IMR-90 (cell line): ENCODE measurements at regions not wholly inside any gene's neighbourhood (a gene's known extent, or its start where the extent isn't known, plus 50 kb on each side); places are given as distances from the start of the nearest gene placed in this dataset.

Experiments
- ATAC-seq: fragments of 200-7000 bp; cut with Tn5 transposase; 2 replicates; pipeline ENCODE4 v1.9.1; 2020; ENCODE audit warnings: low read depth, mild to moderate bottlenecking, moderate library complexity
- BruUV-seq: library from RNA; stranded (reverse); fragments of 400-500 nt; replicated peaks from 2 replicates; lab custom pipeline; 2021; lab: Mats Ljungman, UMichigan
- CTCF ChIA-PET: fragments of 300-600 bp; formaldehyde crosslinking; extraction: SDS; loops from one replicate; lab custom pipeline; 2021; ENCODE audit warnings: antibody characterized with exemption; lab: Yijun Ruan, JAX
- POLR2A ChIA-PET: fragments of 300-600 bp; sonication (Branson Sonifier 250); formaldehyde crosslinking; loops from one replicate; lab custom pipeline; 2022; ENCODE audit warnings: antibody characterized with exemption; ENCODE audit not compliant: unreplicated experiment; lab: Charles Lee
- DNase-seq: peaks from one replicate; pipeline ENCODE4 v3.0.0; 2013
- H2AFZ ChIP-seq: replicated peaks from 2 replicates; pipeline ENCODE3; 2013; ENCODE audit warnings: low read length, mild to moderate bottlenecking; ENCODE audit not compliant: poor library complexity
- H2AK5ac ChIP-seq: 2 replicates; pipeline ENCODE4 v1.6.1; 2013; ENCODE audit warnings: low read depth, low read length, inconsistent platforms
- H2AK9ac ChIP-seq: replicated peaks from 2 replicates; pipeline ENCODE3; 2013; ENCODE audit warnings: mild to moderate bottlenecking, low read depth, low read length, moderate library complexity; ENCODE audit not compliant: poor library complexity
- H2BK120ac ChIP-seq: 2 replicates; pipeline ENCODE4 v1.6.1; 2013; ENCODE audit warnings: low read depth, low read length, inconsistent platforms
- H2BK15ac ChIP-seq: 3 replicates; pipeline ENCODE4 v1.6.1; 2013; ENCODE audit warnings: low read depth, low read length, inconsistent platforms
- H2BK20ac ChIP-seq: 2 replicates; pipeline ENCODE4 v1.6.1; 2013; ENCODE audit warnings: low read depth, mild to moderate bottlenecking, inconsistent platforms, low read length, moderate library complexity
- H2BK5ac ChIP-seq: 2 replicates; pipeline ENCODE4 v1.6.1; 2013; ENCODE audit warnings: mild to moderate bottlenecking, low read depth, low read length, inconsistent platforms; ENCODE audit not compliant: poor library complexity, severe bottlenecking
- H3K14ac ChIP-seq: replicated peaks from 2 replicates; pipeline ENCODE4 v1.6.1; 2013; ENCODE audit warnings: low read depth, low read length, inconsistent platforms
- H3K18ac ChIP-seq: 2 replicates; pipeline ENCODE4 v1.6.1; 2013; ENCODE audit warnings: low read depth, low read length, control low read depth
- H3K23ac ChIP-seq: 2 replicates; pipeline ENCODE4 v1.6.1; 2013; ENCODE audit warnings: low read depth, low read length, inconsistent platforms
- H3K27ac ChIP-seq: 2 replicates; pipeline ENCODE4 v1.5.1; 2013; ENCODE audit warnings: mild to moderate bottlenecking, control low read depth, low read length; ENCODE audit not compliant: insufficient read depth
- H3K27me3 ChIP-seq: 2 replicates; pipeline ENCODE4 v1.6.1; 2013; ENCODE audit warnings: low read length; ENCODE audit not compliant: control insufficient read depth, insufficient read depth
- H3K36me3 ChIP-seq: 2 replicates; pipeline ENCODE4 v1.6.1; 2013; ENCODE audit warnings: low read length, mixed read lengths; ENCODE audit not compliant: control insufficient read depth, insufficient read depth
- H3K4ac ChIP-seq: 2 replicates; pipeline ENCODE4 v1.6.1; 2013; ENCODE audit warnings: low read depth, low read length, inconsistent platforms
- H3K4me1 ChIP-seq: 2 replicates; pipeline ENCODE4 v1.6.1; 2013; ENCODE audit warnings: low read length, mixed read lengths; ENCODE audit not compliant: control insufficient read depth, insufficient read depth
- H3K4me2 ChIP-seq: 2 replicates; pipeline ENCODE4 v1.6.1; 2013; ENCODE audit warnings: low read depth, mild to moderate bottlenecking, control low read depth, low read length, moderate library complexity
- H3K4me3 ChIP-seq: 2 replicates; pipeline ENCODE4 v1.5.1; 2013; ENCODE audit warnings: low read depth, mild to moderate bottlenecking, control low read depth, low read length, moderate library complexity; ENCODE audit not compliant: insufficient read depth
- H3K56ac ChIP-seq: 2 replicates; pipeline ENCODE4 v1.6.1; 2013; ENCODE audit warnings: low read length, inconsistent platforms; ENCODE audit not compliant: insufficient read depth; ENCODE audit errors: extremely low read depth
- H3K79me1 ChIP-seq, 2 experiments: 2 replicates each; pipeline ENCODE4 v1.6.1; 2013; ENCODE audit warnings: low read length in 2 of 2, inconsistent platforms in 1 of 2, low read depth in 1 of 2
- H3K9ac ChIP-seq: 2 replicates; pipeline ENCODE4 v1.6.1; 2013; ENCODE audit warnings: low read depth, low read length, control low read depth
- H3K9me1 ChIP-seq: 2 replicates; pipeline ENCODE4 v1.6.1; 2013; ENCODE audit warnings: low read length, inconsistent platforms; ENCODE audit not compliant: insufficient read depth
- H3K9me3 ChIP-seq: 2 replicates; pipeline ENCODE4 v1.6.1; 2013; ENCODE audit warnings: low read length; ENCODE audit not compliant: control insufficient read depth, insufficient read depth
- H4K20me1 ChIP-seq: 2 replicates; pipeline ENCODE4 v1.6.1; 2013; ENCODE audit warnings: low read length, inconsistent platforms; ENCODE audit not compliant: insufficient read depth
- H4K5ac ChIP-seq: 2 replicates; pipeline ENCODE4 v1.6.1; 2013; ENCODE audit warnings: mild to moderate bottlenecking, low read depth, low read length, control low read depth
- H4K8ac ChIP-seq, 2 experiments: 2 replicates each; pipeline ENCODE4 v1.6.1; 2013; ENCODE audit warnings: low read depth in 2 of 2, low read length in 2 of 2, control low read depth in 1 of 2, inconsistent platforms in 1 of 2
- H4K91ac ChIP-seq: 2 replicates; pipeline ENCODE4 v1.6.1; 2013; ENCODE audit warnings: low read depth, low read length, inconsistent platforms; ENCODE audit not compliant: insufficient read depth
- BHLHE40 ChIP-seq: fragments of 150-350 bp; IDR thresholded peaks from 2 replicates; pipeline ENCODE4 v1.6.1; 2016; ENCODE audit warnings: mild to moderate bottlenecking, low read depth, low read length
- CEBPB ChIP-seq: IDR thresholded peaks from 2 replicates; pipeline ENCODE4 v1.6.1; 2012; ENCODE audit warnings: low read depth, low read length, improper control_type of control experiment
- CHD1 ChIP-seq: IDR thresholded peaks from 2 replicates; pipeline ENCODE4 v1.6.1; 2012; ENCODE audit warnings: low read depth, low read length, improper control_type of control experiment
- FOS ChIP-seq: fragments of 150-350 bp; IDR thresholded peaks from 2 replicates; pipeline ENCODE4 v1.6.1; 2016; ENCODE audit warnings: low read depth, low read length
- MAFK ChIP-seq: IDR thresholded peaks from 2 replicates; pipeline ENCODE4 v1.6.1; 2012; ENCODE audit warnings: low read depth, low read length, improper control_type of control experiment
- MAZ ChIP-seq: IDR thresholded peaks from 2 replicates; pipeline ENCODE4 v1.6.1; 2012; ENCODE audit warnings: low read depth, mild to moderate bottlenecking, low read length, improper control_type of control experiment, moderate library complexity, borderline replicate concordance
- MXI1 ChIP-seq: IDR thresholded peaks from 2 replicates; pipeline ENCODE4 v1.6.1; 2012; ENCODE audit warnings: low read depth, mild to moderate bottlenecking, low read length, moderate library complexity, borderline replicate concordance
- NFE2L2 ChIP-seq: fragments of 150-350 bp; IDR thresholded peaks from 2 replicates; pipeline ENCODE4 v1.6.1; 2016; ENCODE audit warnings: low read depth, mild to moderate bottlenecking, low read length
- POLR2A ChIP-seq: IDR thresholded peaks from 2 replicates; pipeline ENCODE4 v1.6.1; 2012; ENCODE audit warnings: mild to moderate bottlenecking, low read depth, low read length
- RAD21 ChIP-seq: IDR thresholded peaks from 2 replicates; pipeline ENCODE4 v1.6.1; 2012; ENCODE audit warnings: low read length, improper control_type of control experiment
- RCOR1 ChIP-seq: IDR thresholded peaks from 2 replicates; pipeline ENCODE4 v1.6.1; 2012; ENCODE audit warnings: mild to moderate bottlenecking, low read length, improper control_type of control experiment; ENCODE audit not compliant: insufficient replicate concordance
- RFX5 ChIP-seq: IDR thresholded peaks from 2 replicates; pipeline ENCODE4 v1.8.0; 2012; ENCODE audit warnings: low read depth, mild to moderate bottlenecking, low read length, moderate library complexity
- SMC3 ChIP-seq: fragments of 150-350 bp; IDR thresholded peaks from 2 replicates; pipeline ENCODE4 v1.6.1; 2016; ENCODE audit warnings: low read depth, mild to moderate bottlenecking, antibody characterized with exemption, low read length, moderate library complexity
- WGBS, 2 experiments: methylation state at CpG; one replicate each; pipeline versions ENCODE4 v1.1.5 to v1.1.7; 2013; ENCODE audit warnings: missing lambda C conversion rate in 2 of 2; ENCODE audit not compliant: insufficient read length in 1 of 2; ENCODE audit errors: extremely low coverage in 2 of 2; 5-methylcytosine and 5-hydroxymethylcytosine counted together
- dilution Hi-C: fragments of 300-500 bp; cut with HindIII; formaldehyde crosslinking; loops from one replicate; pipeline ENCODE4 v1.14.3; 2018; ENCODE audit warnings: low sequenced_read_pairs; ENCODE audit not compliant: unreplicated experiment
- in situ Hi-C: fragments of 300-500 bp; cut with MboI; formaldehyde crosslinking; loops from 3 replicates; pipeline ENCODE4 v1.14.3; 2019; ENCODE audit warnings: low sequenced_read_pairs, inconsistent platforms, mixed read lengths
- intact Hi-C: fragments of 100-400 bp; cut with micrococcal nuclease; formaldehyde crosslinking; loops from 2 replicates; pipeline ENCODE4 v1.10.0; 2022

- POLR2A ChIA-PET = no interaction called here
- no peaks in the 10 kb centered on the region for H3K9me3 ChIP-seq
- H2BK5ac ChIP-seq = no peak overlapping the region
- dilution Hi-C loops (no loop called here), intact Hi-C loops (no loop called here), in situ Hi-C loops (no loop called here)
- WGBS, 2 experiments = 80% methylated on average over 1 of the region's 4 CpGs; no CpG with 5 or more reads in 1 of the 2 experiments
- H3K4me3 ChIP-seq = no peak overlapping the region
- no peak overlapping the region for H3K23ac ChIP-seq
- CTCF ChIA-PET = no interaction called here
- H2BK15ac ChIP-seq = no peak overlapping the region
- no peak overlapping the region for H3K56ac ChIP-seq
- no peaks in the 10 kb centered on the region for H3K79me1 ChIP-seq
- H2AK5ac ChIP-seq = no peak overlapping the region
- TF ChIP-seq FOS (no peak), BHLHE40 (no peak), RAD21 (no peak), MAFK (no peak), RFX5 (no peak), SMC3 (no peak), RCOR1 (no peak), MAZ (no peak), CHD1 (no peak), CEBPB (no peak), POLR2A (no peak), NFE2L2 (no peak), MXI1 (no peak)
- no peaks in the 10 kb centered on the region for H3K36me3 ChIP-seq
- no peaks in the 10 kb centered on the region for H3K4me1 ChIP-seq
- no peak overlapping the region for H3K4me2 ChIP-seq
- peaks cover 35% of the 10 kb centered on the region for H3K27me3 ChIP-seq
- H4K8ac ChIP-seq = no peak overlapping the region
- H3K9me1 ChIP-seq = no peaks in the 10 kb centered on the region
- H3K4ac ChIP-seq = no peak overlapping the region
- no peak overlapping the region for H4K5ac ChIP-seq
- no peak for ATAC-seq
- H4K20me1 ChIP-seq = no peaks in the 10 kb centered on the region
- H3K27ac ChIP-seq = no peak overlapping the region
- no peak overlapping the region for H3K14ac ChIP-seq
- no peak overlapping the region for H2AK9ac ChIP-seq
- no peak for DNase-seq
- H3K18ac ChIP-seq = no peak overlapping the region
- H3K9ac ChIP-seq = no peak overlapping the region
- no peak overlapping the region for H2BK20ac ChIP-seq
- no peak overlapping the region for H2BK120ac ChIP-seq
- BruUV-seq = no TSS peak
- H4K91ac ChIP-seq = no peak overlapping the region
- no peak overlapping the region for H2AFZ ChIP-seq
Measured at GRCh38 chr6:90397047-90397446, 100.4 kb upstream of the BACH2 start.
